ENCODE measurements at regions not wholly inside any gene's neighbourhood (a gene's known extent, or its start where the extent isn't known, plus 50 kb on each side); places are given as distances from the start of the nearest gene placed in this dataset.

GRCh38 chr6:71492668-71493067 is 204.1 kb downstream of the OGFRL1 start:
- TF ChIP-seq CTCF (conservative IDR thresholded peaks at IDR 0.05; ENCODE audit: low read length): no peak
- no peak for TF ChIP-seq EZH2phosphoT487 (IDR thresholded peaks at IDR 0.05; ENCODE audit: borderline replicate concordance)

All from Loucy (cell line).